Colonic mucosa (tissue), 4 donors: ENCODE measurements at regions not wholly inside any gene's neighbourhood (a gene's known extent, or its start where the extent isn't known, plus 50 kb on each side); places are given as distances from the start of the nearest gene placed in this dataset.

Source experiments
- DNase-seq: peaks from one replicate; pipeline ENCODE4 v3.0.0-alpha.2; 2020
- H3K27ac ChIP-seq: fragments of 200-600 bp; one replicate; pipeline ENCODE4 v1.8.0; 2021
- H3K27me3 ChIP-seq: fragments of 200-600 bp; one replicate; pipeline ENCODE4 v1.8.0; 2021
- H3K36me3 ChIP-seq: fragments of 200-600 bp; one replicate; pipeline ENCODE4 v1.8.0; 2021
- H3K4me1 ChIP-seq: fragments of 200-600 bp; one replicate; pipeline ENCODE4 v1.8.0; 2021; ENCODE audit warnings: mild to moderate bottlenecking
- H3K4me3 ChIP-seq: fragments of 200-600 bp; one replicate; pipeline ENCODE4 v1.8.0; 2021
- H3K9ac ChIP-seq, 2 donors: one replicate each; pipeline ENCODE4 v1.7.0; 2013; ENCODE audit warnings: control low read depth in 2 of 2, low read depth in 2 of 2, low read length in 2 of 2
- H3K9me3 ChIP-seq: fragments of 200-600 bp; one replicate; pipeline ENCODE4 v1.8.0; 2021
- intact Hi-C: fragments of 100-400 bp; cut with DNase I; formaldehyde crosslinking; loops from one replicate; pipeline ENCODE4 v1.14.1; 2022
- TF ChIP-seq, protein P1 (sequence below): fragments of 200-600 bp; IDR thresholded peaks from one replicate; pipeline ENCODE4 v1.8.0; 2022; ENCODE audit warnings: antibody characterized with exemption, mild to moderate bottlenecking
- donor health status: healthy.
- donor health status: DM: no; HTN: no; CAD: no.
- donor health status: DM: no; HTN: no; CAD: no.

- H3K9me3 ChIP-seq = no peaks in the 10 kb centered on the region
- H3K9ac ChIP-seq = no peak overlapping the region
- no peak for DNase-seq
- H3K4me1 ChIP-seq = no peaks in the 10 kb centered on the region
- H3K27ac ChIP-seq = no peak overlapping the region
- no peaks in the 10 kb centered on the region for H3K27me3 ChIP-seq
- intact Hi-C loops = no loop called here
- TF ChIP-seq, protein P1, sequence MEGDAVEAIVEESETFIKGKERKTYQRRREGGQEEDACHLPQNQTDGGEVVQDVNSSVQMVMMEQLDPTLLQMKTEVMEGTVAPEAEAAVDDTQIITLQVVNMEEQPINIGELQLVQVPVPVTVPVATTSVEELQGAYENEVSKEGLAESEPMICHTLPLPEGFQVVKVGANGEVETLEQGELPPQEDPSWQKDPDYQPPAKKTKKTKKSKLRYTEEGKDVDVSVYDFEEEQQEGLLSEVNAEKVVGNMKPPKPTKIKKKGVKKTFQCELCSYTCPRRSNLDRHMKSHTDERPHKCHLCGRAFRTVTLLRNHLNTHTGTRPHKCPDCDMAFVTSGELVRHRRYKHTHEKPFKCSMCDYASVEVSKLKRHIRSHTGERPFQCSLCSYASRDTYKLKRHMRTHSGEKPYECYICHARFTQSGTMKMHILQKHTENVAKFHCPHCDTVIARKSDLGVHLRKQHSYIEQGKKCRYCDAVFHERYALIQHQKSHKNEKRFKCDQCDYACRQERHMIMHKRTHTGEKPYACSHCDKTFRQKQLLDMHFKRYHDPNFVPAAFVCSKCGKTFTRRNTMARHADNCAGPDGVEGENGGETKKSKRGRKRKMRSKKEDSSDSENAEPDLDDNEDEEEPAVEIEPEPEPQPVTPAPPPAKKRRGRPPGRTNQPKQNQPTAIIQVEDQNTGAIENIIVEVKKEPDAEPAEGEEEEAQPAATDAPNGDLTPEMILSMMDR = no peak
- H3K4me3 ChIP-seq = no peak overlapping the region
- no peaks in the 10 kb centered on the region for H3K36me3 ChIP-seq
These were observed 198.1 kb upstream of the KLF14 start for GRCh38 chr7:130932088-130932487.

DNA sequence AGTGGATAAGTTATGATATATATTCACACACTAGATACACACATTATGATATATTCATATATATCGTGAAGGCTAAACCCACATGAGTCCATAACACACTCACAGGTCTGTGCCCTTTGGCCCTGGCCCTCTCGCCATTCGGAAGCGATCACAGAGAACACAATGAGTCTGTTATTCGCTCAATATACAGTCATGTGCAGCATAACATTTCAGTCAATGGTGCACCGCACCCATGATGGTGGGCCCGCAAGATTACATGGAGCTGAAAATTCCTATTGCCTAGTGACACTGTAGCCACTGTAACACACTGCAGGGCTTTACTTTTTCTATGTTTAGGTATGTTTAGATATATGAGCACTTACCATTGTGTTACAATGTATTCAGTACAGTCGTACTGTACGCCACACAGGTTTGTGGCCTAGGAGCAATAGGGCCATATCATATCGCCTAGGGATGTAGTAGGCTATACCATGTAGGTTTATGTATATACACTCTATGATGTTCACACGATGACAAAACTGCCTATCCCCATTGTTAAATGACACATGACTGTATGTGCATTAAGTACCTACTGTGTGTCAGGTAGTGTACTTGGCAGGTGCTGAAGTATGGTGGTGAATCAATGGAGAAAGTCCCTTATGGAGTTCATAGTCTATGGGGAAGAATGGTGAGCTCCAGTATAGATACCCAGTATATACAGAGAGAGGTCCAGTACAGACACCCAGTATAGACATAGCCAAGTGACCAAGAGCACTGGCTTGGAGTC is 198.8 kb upstream of the KLF14 start:
- no peaks in the 10 kb centered on the region for H3K9me3 ChIP-seq
- no peaks in the 10 kb centered on the region for H3K4me1 ChIP-seq
- no peak overlapping the region for H3K27ac ChIP-seq
- H3K36me3 ChIP-seq = no peaks in the 10 kb centered on the region
- no peak for DNase-seq
- intact Hi-C loops = no loop called here
- TF ChIP-seq, protein P1 = no peak
- no peak overlapping the region for H3K9ac ChIP-seq
- H3K4me3 ChIP-seq = no peak overlapping the region
- no peaks in the 10 kb centered on the region for H3K27me3 ChIP-seq

- no peak overlapping the region for H3K4me3 ChIP-seq
- no peaks in the 10 kb centered on the region for H3K4me1 ChIP-seq
- H3K9me3 ChIP-seq = no peaks in the 10 kb centered on the region
- no peak overlapping the region for H3K27ac ChIP-seq
- intact Hi-C loops = no loop called here
- TF ChIP-seq, protein P1 = no peak
- H3K27me3 ChIP-seq = no peaks in the 10 kb centered on the region
- H3K9ac ChIP-seq = no peak overlapping the region
- no peak for DNase-seq
- no peaks in the 10 kb centered on the region for H3K36me3 ChIP-seq
These were observed 199.9 kb upstream of the KLF14 start for GRCh38 chr7:130933919-130934318.

DNA sequence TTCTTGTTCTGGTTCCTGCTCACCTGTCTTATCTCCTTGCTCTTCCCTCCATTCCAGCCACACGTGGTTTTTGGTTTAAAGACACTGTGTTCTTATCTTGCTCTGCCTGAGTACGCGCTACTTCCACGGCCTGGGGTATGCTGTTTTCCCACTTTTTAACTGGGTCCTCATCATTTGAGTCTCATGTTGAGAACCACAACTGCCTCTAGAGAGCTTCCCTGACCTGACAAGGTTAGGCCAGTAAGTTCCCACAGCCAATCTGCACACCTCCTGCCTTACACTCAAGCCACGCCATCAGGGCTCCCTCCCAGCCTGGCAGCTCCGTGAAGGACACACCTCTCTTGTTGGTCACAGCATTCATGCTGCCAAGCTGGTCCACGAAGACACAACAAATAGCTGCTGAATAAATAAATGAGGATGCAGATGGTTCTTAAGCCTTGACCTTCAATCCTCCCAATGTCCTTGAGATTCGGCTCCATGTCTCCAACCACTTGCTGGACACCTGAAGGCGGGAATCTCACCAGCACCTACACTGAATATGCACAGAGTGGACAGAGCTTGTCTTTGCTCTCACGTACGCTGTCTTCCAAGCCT is 201.7 kb upstream of the KLF14 start:
- Histone ChIP-seq H3K4me1 (no peaks in the 10 kb centered on the region), H3K9me3 (no peaks in the 10 kb centered on the region), H3K27ac (no peak overlapping the region), H3K9ac (no peak overlapping the region), H3K4me3 (no peak overlapping the region), H3K36me3 (no peaks in the 10 kb centered on the region), H3K27me3 (no peaks in the 10 kb centered on the region)
- TF ChIP-seq, protein P1 = no peak
- intact Hi-C loops = no loop called here
- no peak for DNase-seq

DNA sequence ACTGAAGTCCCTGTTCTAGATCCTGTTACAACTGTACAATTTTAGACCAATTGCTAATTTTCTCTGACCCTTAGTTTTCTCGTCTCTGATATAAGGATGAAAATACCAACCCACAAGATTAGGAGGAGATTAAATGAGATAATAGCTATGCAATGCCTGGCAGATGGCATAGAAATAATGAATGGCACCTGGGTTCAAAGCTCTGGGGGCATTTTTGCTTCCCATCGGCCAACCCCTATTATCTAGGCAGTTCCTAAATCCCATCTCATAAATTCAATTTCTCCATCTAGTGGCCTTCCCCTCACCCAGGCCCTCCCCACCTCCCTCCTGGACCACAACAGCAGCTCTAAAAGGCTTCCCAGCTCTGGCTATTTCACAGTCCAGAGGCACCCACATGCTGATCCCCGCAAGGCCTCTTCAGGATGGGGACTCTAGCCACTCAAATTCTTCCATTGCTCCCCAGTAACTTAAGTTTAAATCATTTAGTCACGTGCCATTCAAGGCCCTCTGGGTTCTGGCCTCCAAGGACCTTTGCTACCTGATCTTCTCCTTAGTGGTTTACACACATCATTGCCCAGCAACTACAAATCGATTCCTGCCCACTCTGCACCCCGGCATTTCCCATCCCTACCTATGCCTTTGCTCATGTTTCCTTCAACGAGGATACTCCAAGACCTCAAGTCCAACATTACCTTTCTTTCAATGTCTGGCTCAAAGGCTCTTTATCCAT is 202.4 kb upstream of the KLF14 start:
- Histone ChIP-seq H3K27me3 (no peaks in the 10 kb centered on the region), H3K4me1 (no peaks in the 10 kb centered on the region), H3K9me3 (no peaks in the 10 kb centered on the region), H3K4me3 (no peak overlapping the region), H3K36me3 (no peaks in the 10 kb centered on the region), H3K27ac (no peak overlapping the region), H3K9ac (no peak overlapping the region)
- TF ChIP-seq, protein P1 = no peak
- DNase-seq = no peak
- intact Hi-C loops = no loop called here
